ENCODE measurements at regions not wholly inside any gene's neighbourhood (a gene's known extent, or its start where the extent isn't known, plus 50 kb on each side); places are given as distances from the start of the nearest gene placed in this dataset.

- no peaks in the 10 kb centered on the region for H3K79me2 ChIP-seq (ENCODE audit: insufficient read depth, low read length)
- no peaks in the 10 kb centered on the region for H4K20me1 ChIP-seq (ENCODE audit: insufficient read depth, low read length)
- H3K27ac ChIP-seq (ENCODE audit: low read depth, low read length) = no peak overlapping the region
- no peaks in the 10 kb centered on the region for H3K9me3 ChIP-seq (ENCODE audit: low read depth, low read length)
- H3K36me3 ChIP-seq (ENCODE audit: insufficient read depth, low read length) = no peaks in the 10 kb centered on the region
- H2AFZ ChIP-seq (ENCODE audit: low read length) = no peak overlapping the region
- H3K4me3 ChIP-seq (ENCODE audit: insufficient read depth, low read length) = no peak overlapping the region
- H3K4me2 ChIP-seq (ENCODE audit: insufficient read depth, low read length) = no peak overlapping the region
- TF ChIP-seq CTCF (IDR thresholded peaks at IDR 0.05; ENCODE audit: extremely low read depth, low read depth, low read length) = no peak
- H3K4me1 ChIP-seq (ENCODE audit: insufficient read depth, low read length) = no peaks in the 10 kb centered on the region
- no peak for DNase-seq (ENCODE audit: insufficient read length, low spot score, missing footprints)
- H3K27me3 ChIP-seq (ENCODE audit: insufficient read depth, low read length) = no peaks in the 10 kb centered on the region
Measured at GRCh38 chr15:98391568-98391967, 256.8 kb upstream of the IGF1R start.

- Histone ChIP-seq H3K4me2 (ENCODE audit: insufficient read depth, low read length) (no peak overlapping the region), H3K27ac (ENCODE audit: low read depth, low read length) (no peak overlapping the region), H3K4me3 (ENCODE audit: insufficient read depth, low read length) (no peak overlapping the region), H4K20me1 (ENCODE audit: insufficient read depth, low read length) (no peaks in the 10 kb centered on the region), H3K9me3 (ENCODE audit: low read depth, low read length) (no peaks in the 10 kb centered on the region), H3K27me3 (ENCODE audit: insufficient read depth, low read length) (no peaks in the 10 kb centered on the region), H3K4me1 (ENCODE audit: insufficient read depth, low read length) (no peaks in the 10 kb centered on the region), H3K36me3 (ENCODE audit: insufficient read depth, low read length) (no peaks in the 10 kb centered on the region), H2AFZ (ENCODE audit: low read length) (no peak overlapping the region), H3K79me2 (ENCODE audit: insufficient read depth, low read length) (no peaks in the 10 kb centered on the region)
- no peak for DNase-seq (ENCODE audit: insufficient read length, low spot score, missing footprints)
- no peak for TF ChIP-seq CTCF (IDR thresholded peaks at IDR 0.05; ENCODE audit: extremely low read depth, low read depth, low read length)
Measured at GRCh38 chr15:98393471-98393870, 254.9 kb upstream of the IGF1R start.

- no peaks in the 10 kb centered on the region for H3K4me1 ChIP-seq (ENCODE audit: insufficient read depth, low read length)
- H3K9me3 ChIP-seq (ENCODE audit: low read depth, low read length) = no peaks in the 10 kb centered on the region
- H4K20me1 ChIP-seq (ENCODE audit: insufficient read depth, low read length) = no peaks in the 10 kb centered on the region
- H3K79me2 ChIP-seq (ENCODE audit: insufficient read depth, low read length) = no peaks in the 10 kb centered on the region
- no peaks in the 10 kb centered on the region for H3K36me3 ChIP-seq (ENCODE audit: insufficient read depth, low read length)
- no peak overlapping the region for H3K27ac ChIP-seq (ENCODE audit: low read depth, low read length)
- no peak for DNase-seq (ENCODE audit: insufficient read length, low spot score, missing footprints)
- no peaks in the 10 kb centered on the region for H3K27me3 ChIP-seq (ENCODE audit: insufficient read depth, low read length)
- no peak overlapping the region for H3K4me3 ChIP-seq (ENCODE audit: insufficient read depth, low read length)
- H2AFZ ChIP-seq (ENCODE audit: low read length) = no peak overlapping the region
- H3K4me2 ChIP-seq (ENCODE audit: insufficient read depth, low read length) = no peak overlapping the region
- TF ChIP-seq CTCF (IDR thresholded peaks at IDR 0.05; ENCODE audit: extremely low read depth, low read depth, low read length) = no peak
Measured at GRCh38 chr15:98394546-98394945, 253.8 kb upstream of the IGF1R start.

GRCh38 chr15:98395974-98396610 is 252.2 kb upstream of the IGF1R start:
- Histone ChIP-seq H4K20me1 (ENCODE audit: insufficient read depth, low read length) (no peaks in the 10 kb centered on the region), H3K36me3 (ENCODE audit: insufficient read depth, low read length) (no peaks in the 10 kb centered on the region), H3K4me3 (ENCODE audit: insufficient read depth, low read length) (no peak overlapping the region), H3K4me1 (ENCODE audit: insufficient read depth, low read length) (no peaks in the 10 kb centered on the region), H2AFZ (ENCODE audit: low read length) (no peak overlapping the region), H3K27me3 (ENCODE audit: insufficient read depth, low read length) (no peaks in the 10 kb centered on the region), H3K79me2 (ENCODE audit: insufficient read depth, low read length) (no peaks in the 10 kb centered on the region), H3K4me2 (ENCODE audit: insufficient read depth, low read length) (no peak overlapping the region), H3K27ac (ENCODE audit: low read depth, low read length) (no peak overlapping the region), H3K9me3 (ENCODE audit: low read depth, low read length) (no peaks in the 10 kb centered on the region)
- no peak for DNase-seq (ENCODE audit: insufficient read length, low spot score, missing footprints)
- TF ChIP-seq CTCF (IDR thresholded peaks at IDR 0.05; ENCODE audit: extremely low read depth, low read depth, low read length) = no peak

All from osteoblast (primary cell).